Heart left ventricle (tissue), 16 donors: ENCODE measurements at regions not wholly inside any gene's neighbourhood (a gene's known extent, or its start where the extent isn't known, plus 50 kb on each side); places are given as distances from the start of the nearest gene placed in this dataset.

Experiments
- ATAC-seq, 4 donors: fragments of 200-7000 bp; cut with Tn5 transposase; one replicate each; pipeline ENCODE4 v1.9.1; 2020 to 2022; ENCODE audit warnings: moderate library complexity in 4 of 4, mild to moderate bottlenecking in 3 of 4, moderate number of reproducible peaks in 1 of 4
- DNase-seq, 5 donors: peaks; one replicate each; pipeline ENCODE4 v3.0.0-alpha.2; 2020
- H3K27ac ChIP-seq, 12 donors: fragments of 200-600 bp; sonication (generic) in 4 of 12; one replicate each; pipeline versions ENCODE4 v1.5.0 to v1.8.0; 2016 to 2022; ENCODE audit warnings: mild to moderate bottlenecking in 2 of 12
- H3K27me3 ChIP-seq, 9 donors: fragments of 200-600 bp; sonication (generic) in 2 of 9; one replicate each; pipeline versions ENCODE4 v1.5.1 to v1.8.0; 2016 to 2022; ENCODE audit warnings: mild to moderate bottlenecking in 3 of 9
- H3K36me3 ChIP-seq, 9 donors: fragments of 200-600 bp; sonication (generic) in 2 of 9; one replicate each; pipeline versions ENCODE4 v1.5.0 to v1.8.0; 2018 to 2022; ENCODE audit warnings: mild to moderate bottlenecking in 2 of 9
- H3K4me1 ChIP-seq, 12 donors: fragments of 200-600 bp; sonication (generic) in 4 of 12; one replicate each; pipeline versions ENCODE4 v1.5.0 to v1.8.0; 2016 to 2022; ENCODE audit warnings: mild to moderate bottlenecking in 3 of 12
- H3K4me3 ChIP-seq, 12 donors: fragments of 200-600 bp; sonication (generic) in 4 of 12; one replicate each; pipeline versions ENCODE4 v1.5.0 to v1.8.0; 2017 to 2022; ENCODE audit warnings: mild to moderate bottlenecking in 9 of 12, moderate library complexity in 4 of 12
- H3K9me3 ChIP-seq, 12 donors: fragments of 200-600 bp; sonication (generic) in 4 of 12; one replicate each; pipeline versions ENCODE4 v1.5.0 to v1.8.0; 2016 to 2022; ENCODE audit warnings: mild to moderate bottlenecking in 1 of 12
- POLR2A ChIP-seq, 2 donors: fragments of 450-650 bp; IDR thresholded peaks; one replicate each; pipeline ENCODE4 v1.6.1; 2017; ENCODE audit warnings: antibody characterized with exemption in 2 of 2, mild to moderate bottlenecking in 2 of 2, moderate library complexity in 2 of 2
- WGBS, 4 donors: extraction: QIAGEN DNeasy Blood & Tissue Kit in 2 of 4; methylation state at CpG; one replicate each; pipeline versions ENCODE4 v1.1.5 to v1.1.7; 2013 to 2018; 5-methylcytosine and 5-hydroxymethylcytosine counted together
- intact Hi-C, 10 donors: fragments of 100-400 bp; cut with DNase I; formaldehyde crosslinking; loops; one replicate each; pipeline versions ENCODE4 v1.11.1 to v1.14.2; 2022
- TF ChIP-seq, protein P1 (sequence below), 12 donors: fragments of 200-600 bp; sonication (generic) in 4 of 12; IDR thresholded peaks; one replicate each; pipeline versions ENCODE4 v1.5.0 to v1.8.0; 2018 to 2022; ENCODE audit warnings: antibody characterized with exemption in 12 of 12, mild to moderate bottlenecking in 5 of 12
- donor health status: ischemic (EF 13 %, LVEDD 7.1; RV severe dilation, severe dysfunction).
- donor health status: healthy with polysubstance abuse.
- donor health status: DM: no; HTN: yes; CAD: no.
- donor health status: DM: no; HTN: no; CAD: no.
- donor health status: ischemic (EF 25% LVEDD 6.9; RV normal size, moderate dysfunction).
- donor health status: ischemic (EF 25% LVEDD 5.7; RV mildly dilated, moderate dysfunction).
- donor health status: healthy.
- donor health status: DM: yes; HTN: yes; CAD: no.
- donor health status: ischemic (EF 35%, LVEDD 5.7; RV mildly dilated, moderate dysfunction).
- donor health status: nonischemic (EF 11% LVEDD 7.7; RV severe dilation, severe dysfunction).
- donor health status: DM: yes; HTN: yes; CAD: no.
- donor health status: PGD.
- donor health status: ischemic (EF 29% LVEDD 5.4; RV normal size, mild dysfunction).
- donor health status: nonischemic (EF 23%, LVEDD 6.1; RV moderate dilation, normal function).

DNA sequence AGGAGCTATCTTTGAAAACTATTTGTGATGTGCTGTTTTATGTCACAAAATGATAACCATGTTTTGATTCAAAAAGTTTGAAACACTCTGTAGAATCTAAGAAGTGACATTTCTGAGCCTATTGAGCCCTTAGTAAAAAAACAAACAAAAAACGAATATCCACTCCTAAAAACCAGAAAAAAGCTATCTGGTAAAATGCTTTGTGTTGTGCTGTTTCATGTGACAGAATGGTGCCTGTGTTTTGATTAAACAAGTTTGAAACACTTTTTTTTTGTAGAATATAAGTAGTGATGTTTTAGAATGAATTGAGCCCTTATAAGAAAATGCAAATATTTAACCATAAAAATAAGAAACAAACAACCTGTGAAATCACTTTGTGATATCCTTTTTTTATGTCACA is 105.2 kb upstream of the VPREB1 start:
- no peak overlapping the region for H3K27ac ChIP-seq
- no peaks in the 10 kb centered on the region for H3K4me1 ChIP-seq
- no peaks in the 10 kb centered on the region for H3K36me3 ChIP-seq
- DNase-seq, result no peak
- H3K27me3 ChIP-seq, result peaks cover 0 to 62% (median 4%) of the 10 kb centered on the region in 9 donors
- H3K4me3 ChIP-seq, result no peak overlapping the region
- WGBS, 4 donors, result 29 to 49% (median 46%) methylated on average over 1 of the region's 1 CpG
- intact Hi-C loops, result no loop called here
- ATAC-seq, result no peak
- TF ChIP-seq, protein P1, sequence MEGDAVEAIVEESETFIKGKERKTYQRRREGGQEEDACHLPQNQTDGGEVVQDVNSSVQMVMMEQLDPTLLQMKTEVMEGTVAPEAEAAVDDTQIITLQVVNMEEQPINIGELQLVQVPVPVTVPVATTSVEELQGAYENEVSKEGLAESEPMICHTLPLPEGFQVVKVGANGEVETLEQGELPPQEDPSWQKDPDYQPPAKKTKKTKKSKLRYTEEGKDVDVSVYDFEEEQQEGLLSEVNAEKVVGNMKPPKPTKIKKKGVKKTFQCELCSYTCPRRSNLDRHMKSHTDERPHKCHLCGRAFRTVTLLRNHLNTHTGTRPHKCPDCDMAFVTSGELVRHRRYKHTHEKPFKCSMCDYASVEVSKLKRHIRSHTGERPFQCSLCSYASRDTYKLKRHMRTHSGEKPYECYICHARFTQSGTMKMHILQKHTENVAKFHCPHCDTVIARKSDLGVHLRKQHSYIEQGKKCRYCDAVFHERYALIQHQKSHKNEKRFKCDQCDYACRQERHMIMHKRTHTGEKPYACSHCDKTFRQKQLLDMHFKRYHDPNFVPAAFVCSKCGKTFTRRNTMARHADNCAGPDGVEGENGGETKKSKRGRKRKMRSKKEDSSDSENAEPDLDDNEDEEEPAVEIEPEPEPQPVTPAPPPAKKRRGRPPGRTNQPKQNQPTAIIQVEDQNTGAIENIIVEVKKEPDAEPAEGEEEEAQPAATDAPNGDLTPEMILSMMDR (IDR thresholded peaks at IDR 0.05), result no peak
- no peak for TF ChIP-seq POLR2A (IDR thresholded peaks at IDR 0.05)
- H3K9me3 ChIP-seq, result no peaks in the 10 kb centered on the region

DNA sequence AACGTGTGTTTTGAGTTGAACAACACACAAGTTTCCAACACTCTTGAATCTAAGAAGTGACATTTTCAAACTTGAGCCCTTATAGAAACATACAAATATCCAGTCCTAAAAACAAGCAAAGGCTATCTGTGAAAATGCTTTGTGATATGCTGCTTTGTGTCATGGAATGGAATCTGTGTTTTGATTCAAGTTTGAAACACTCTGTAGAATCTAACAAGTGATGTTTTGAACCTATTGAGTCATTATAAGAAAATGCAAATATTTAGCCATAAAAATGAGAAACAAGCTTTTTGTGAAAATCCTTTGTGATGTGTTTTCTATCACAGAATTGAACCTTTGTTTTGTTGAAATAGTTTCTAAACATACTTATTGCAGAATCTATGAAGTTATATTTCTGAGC is 105.7 kb upstream of the VPREB1 start:
- WGBS, 4 donors, result 38 to 68% (median 48%) methylated on average over 1 of the region's 1 CpG
- no peak overlapping the region for H3K27ac ChIP-seq
- TF ChIP-seq POLR2A (IDR thresholded peaks at IDR 0.05), result no peak
- TF ChIP-seq, protein P1 (IDR thresholded peaks at IDR 0.05), result no peak

DNA sequence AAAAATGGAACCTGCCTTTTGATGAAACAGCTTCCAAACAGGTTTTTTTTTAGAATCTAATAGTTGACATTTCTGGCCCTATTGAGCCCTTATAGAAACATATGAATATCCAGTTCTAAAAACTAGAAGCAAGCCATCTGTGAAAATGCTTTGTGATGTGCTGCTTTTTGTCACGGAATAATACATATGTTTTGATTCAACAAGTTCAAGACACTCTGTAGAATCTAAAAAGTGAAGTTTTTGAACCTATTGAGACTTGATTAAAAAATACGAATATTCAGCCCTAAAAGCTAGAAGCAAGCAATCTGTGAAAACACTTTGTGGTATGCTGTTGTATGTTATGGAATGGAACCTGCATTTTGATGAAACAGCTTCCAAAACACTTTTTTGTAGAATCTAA is 106.7 kb upstream of the VPREB1 start:
- ATAC-seq (no peak), DNase-seq (no peak)
- no peaks in the 10 kb centered on the region for H3K36me3 ChIP-seq
- intact Hi-C loops, result no loop called here
- no peaks in the 10 kb centered on the region for H3K4me1 ChIP-seq
- H3K4me3 ChIP-seq, result no peak overlapping the region
- 46 to 86% (median 65%) methylated on average over 2 of the region's 2 CpGs for WGBS, 4 donors
- no peak overlapping the region for H3K27ac ChIP-seq
- peaks cover 0 to 54% (median 4%) of the 10 kb centered on the region in 9 donors for H3K27me3 ChIP-seq
- TF ChIP-seq, protein P1 (IDR thresholded peaks at IDR 0.05), result no peak
- H3K9me3 ChIP-seq, result no peaks in the 10 kb centered on the region

More for the DNA sequence above, 105.7 kb upstream of the VPREB1 start:
- no peak overlapping the region for H3K4me3 ChIP-seq
- no peaks in the 10 kb centered on the region for H3K4me1 ChIP-seq
- ATAC-seq (no peak), DNase-seq (no peak)
- intact Hi-C loops, result no loop called here
- peaks cover 0 to 62% (median 4%) of the 10 kb centered on the region in 9 donors for H3K27me3 ChIP-seq
- H3K9me3 ChIP-seq, result no peaks in the 10 kb centered on the region
- H3K36me3 ChIP-seq, result no peaks in the 10 kb centered on the region

DNA sequence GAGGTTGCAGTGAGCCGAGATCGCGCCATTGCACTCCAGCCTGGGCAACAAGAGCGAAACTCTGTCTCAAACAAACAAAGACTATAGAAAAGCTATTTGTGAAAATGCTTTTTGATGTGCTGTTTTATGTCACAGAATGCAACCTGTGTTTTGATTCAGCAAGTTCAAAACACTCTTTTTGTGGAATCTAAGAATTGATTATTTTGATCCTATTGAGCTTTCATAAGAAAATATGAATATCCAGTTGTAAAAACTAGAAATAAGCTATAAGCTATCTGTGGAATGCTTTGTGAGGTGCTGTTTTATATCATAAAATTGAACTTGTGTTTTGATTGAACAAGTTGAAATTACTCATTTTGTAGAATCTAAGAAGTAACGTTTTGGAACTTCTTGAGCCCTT is 110.7 kb upstream of the VPREB1 start:
- H3K4me3 ChIP-seq, result no peak overlapping the region

More for the DNA sequence above, 110.7 kb upstream of the VPREB1 start:
- intact Hi-C loops, result no loop called here
- ATAC-seq (no peak), DNase-seq (no peak)
- TF ChIP-seq POLR2A (IDR thresholded peaks at IDR 0.05), result no peak
- TF ChIP-seq, protein P1 (IDR thresholded peaks at IDR 0.05), result no peak
- Histone ChIP-seq H3K9me3 (no peaks in the 10 kb centered on the region), H3K4me1 (no peaks in the 10 kb centered on the region), H3K36me3 (no peaks in the 10 kb centered on the region), H3K27me3 (peaks cover 0 to 19% (median 0%) of the 10 kb centered on the region in 9 donors), H3K27ac (no peak overlapping the region)
- WGBS, 4 donors, result 81 to 89% (median 86%) methylated on average over 5 of the region's 5 CpGs
